A549 (cell line): ENCODE measurements at regions not wholly inside any gene's neighbourhood (a gene's known extent, or its start where the extent isn't known, plus 50 kb on each side); places are given as distances from the start of the nearest gene placed in this dataset.

Experiments used
- CBX8 ChIP-seq: fragments of 200-600 bp; sonication (generic); IDR thresholded peaks from 2 replicates; pipeline ENCODE4 v1.6.1; 2016
- CTCF ChIP-seq: fragments of >200 bp; sonication (Bioruptor Twin); formaldehyde crosslinking; IDR thresholded peaks from 3 replicates; pipeline ENCODE4 v1.5.1; 2016
- EP300 ChIP-seq, 2 experiments: fragments of >200 bp; sonication (Bioruptor Twin); formaldehyde crosslinking; IDR thresholded peaks; 2 replicates in 1 of 2; 3 replicates in 1 of 2; pipeline ENCODE4 v1.6.1; 2016 to 2017
- HMGXB4 ChIP-seq: fragments of 250-450 bp; sonication (Bioruptor Pico); IDR thresholded peaks from 2 replicates; pipeline ENCODE4 v1.5.0; 2021; ENCODE audit warnings: mild to moderate bottlenecking, moderate library complexity, borderline replicate concordance
- MAX ChIP-seq: IDR thresholded peaks from 2 replicates; pipeline ENCODE4 v1.6.1; 2012
- PBX3 ChIP-seq: IDR thresholded peaks from 2 replicates; pipeline ENCODE4 v1.6.1; 2012
- POLR2A ChIP-seq: IDR thresholded peaks from 2 replicates; pipeline ENCODE4 v1.6.1; 2012; ENCODE audit warnings: mild to moderate bottlenecking, low read length
- RARB ChIP-seq: fragments of 250-450 bp; sonication (Bioruptor Pico); IDR thresholded peaks from 2 replicates; pipeline ENCODE4 v1.8.0; 2021; ENCODE audit warnings: mild to moderate bottlenecking, moderate library complexity
- REST ChIP-seq: fragments of 200-600 bp; sonication (generic); IDR thresholded peaks from 2 replicates; pipeline ENCODE4 v1.6.1; 2016; ENCODE audit warnings: antibody characterized with exemption, mild to moderate bottlenecking, moderate library complexity

- TF ChIP-seq CTCF (no peak), REST (no peak), POLR2A (no peak), MAX (no peak), PBX3 (no peak), EP300 (IDR thresholded peaks at IDR 0.05) (no peak), CBX8 (no peak), RARB (CRISPR knock-in tag) (no peak), HMGXB4 (CRISPR knock-in tag) (no peak)
These were observed 158.7 kb upstream of the GPR12 start for GRCh38 chr13:26919311-26919710.
